Natural killer cell (primary cell): ENCODE measurements at regions not wholly inside any gene's neighbourhood (a gene's known extent, or its start where the extent isn't known, plus 50 kb on each side); places are given as distances from the start of the nearest gene placed in this dataset.

Experiments
- ATAC-seq, 3 donors: fragments of 150-1000 bp in 2 of 3; fragments of 200-7000 bp in 1 of 3; cut with Tn5 transposase; 1 replicate in 1 of 3; 2 replicates in 2 of 3; pipeline ENCODE4 v1.10.0; 2021; ENCODE audit warnings: mild to moderate bottlenecking in 2 of 3, moderate library complexity in 2 of 3
- DNase-seq, 2 donors: peaks; one replicate each; pipeline versions ENCODE4 v3.0.0 to v3.0.0-alpha.2; 2013 to 2021; ENCODE audit warnings: mixed read lengths in 1 of 2
- H3K27ac ChIP-seq: one replicate; pipeline ENCODE4 v1.5.1; 2013; ENCODE audit warnings: mild to moderate bottlenecking, low read length
- H3K27me3 ChIP-seq: one replicate; pipeline ENCODE4 v1.6.1; 2013; ENCODE audit warnings: low read length; ENCODE audit not compliant: control insufficient read depth, insufficient read depth
- H3K36me3 ChIP-seq: one replicate; pipeline ENCODE4 v1.6.1; 2013; ENCODE audit warnings: low read length; ENCODE audit not compliant: control insufficient read depth, insufficient read depth
- H3K4me1 ChIP-seq: one replicate; pipeline ENCODE4 v1.6.1; 2013; ENCODE audit warnings: low read length; ENCODE audit not compliant: control insufficient read depth, insufficient read depth
- H3K4me3 ChIP-seq: one replicate; pipeline ENCODE4 v1.5.1; 2013; ENCODE audit warnings: low read length
- H3K9me3 ChIP-seq: one replicate; pipeline ENCODE4 v1.6.1; 2013; ENCODE audit warnings: low read length; ENCODE audit not compliant: control insufficient read depth, insufficient read depth
- H3K27ac Mint-ChIP-seq, 2 donors: one replicate each; pipeline ENCODE4 v1.8.0; 2022; ENCODE audit warnings: mild to moderate bottlenecking in 2 of 2, mixed read lengths in 2 of 2, moderate library complexity in 1 of 2
- H3K27me3 Mint-ChIP-seq, 2 donors: one replicate each; pipeline ENCODE4 v1.8.0; 2022; ENCODE audit warnings: low read depth in 2 of 2, mixed read lengths in 2 of 2
- H3K36me3 Mint-ChIP-seq: one replicate; pipeline ENCODE4 v1.8.0; 2022; ENCODE audit warnings: mixed read lengths
- H3K4me1 Mint-ChIP-seq, 2 donors: one replicate each; pipeline ENCODE4 v1.8.0; 2022; ENCODE audit warnings: mixed read lengths in 2 of 2
- H3K4me3 Mint-ChIP-seq: one replicate; pipeline ENCODE4 v1.8.0; 2022; ENCODE audit warnings: mild to moderate bottlenecking, moderate library complexity, mixed read lengths
- H3K9me3 Mint-ChIP-seq, 2 donors: one replicate each; pipeline ENCODE4 v1.8.0; 2022; ENCODE audit warnings: mixed read lengths in 2 of 2
- CTCF ChIP-seq: fragments of 200-600 bp; IDR thresholded peaks from one replicate; pipeline ENCODE4 v1.8.0; 2022; ENCODE audit warnings: antibody characterized with exemption
- WGBS: methylation state at CpG from one replicate; pipeline ENCODE4 v1.1.7; 2013; ENCODE audit warnings: missing lambda C conversion rate; ENCODE audit not compliant: insufficient coverage; 5-methylcytosine and 5-hydroxymethylcytosine counted together
- intact Hi-C: fragments of 100-400 bp; cut with micrococcal nuclease; formaldehyde crosslinking; loops from one replicate; pipeline ENCODE4 v1.14.2; 2022

GRCh38 chr6:92052513-92052912 lies 1366.8 kb downstream of the EPHA7 start:
- intact Hi-C loops, result no loop called here
- DNase-seq (no peak), ATAC-seq (no peak)
- no peaks in the 10 kb centered on the region for H3K36me3 Mint-ChIP-seq
- Histone ChIP-seq H3K27me3 (no peaks in the 10 kb centered on the region), H3K9me3 (no peaks in the 10 kb centered on the region), H3K4me1 (no peaks in the 10 kb centered on the region), H3K36me3 (no peaks in the 10 kb centered on the region), H3K4me3 (no peak overlapping the region), H3K27ac (no peak overlapping the region)
- WGBS, result 72% methylated on average over 2 of the region's 2 CpGs
- H3K4me1 Mint-ChIP-seq, result no peaks in the 10 kb centered on the region
- no peak overlapping the region for H3K4me3 Mint-ChIP-seq
- H3K27ac Mint-ChIP-seq, result no peak overlapping the region
- TF ChIP-seq CTCF, result no peak
- H3K9me3 Mint-ChIP-seq, result peaks cover 0 to 8% of the 10 kb centered on the region in 2 donors
- H3K27me3 Mint-ChIP-seq, result no peaks in the 10 kb centered on the region

DNA sequence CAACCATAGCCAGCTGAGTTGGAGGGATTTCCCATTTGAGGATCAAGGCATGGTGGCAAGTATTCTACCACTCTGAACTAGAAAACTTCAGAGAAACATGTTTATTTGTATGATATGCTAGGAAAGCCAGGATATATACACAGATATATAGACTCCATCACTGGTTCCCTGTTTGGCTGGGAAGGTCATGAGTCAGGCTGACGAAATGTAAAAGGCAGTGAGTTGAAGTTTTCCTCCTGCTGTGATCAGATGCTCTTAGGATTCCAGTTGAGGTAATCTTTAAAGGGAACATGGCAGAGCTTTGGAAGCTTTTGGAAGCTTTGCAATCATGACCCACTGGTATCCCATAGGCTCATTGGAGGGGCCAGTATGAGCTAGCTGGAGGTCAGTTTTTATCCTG lies 1369.1 kb downstream of the EPHA7 start:
- Mint-ChIP-seq H3K27ac (no peak overlapping the region), H3K36me3 (no peaks in the 10 kb centered on the region), H3K4me3 (no peak overlapping the region), H3K9me3 (peaks cover 0 to 11% of the 10 kb centered on the region in 2 donors), H3K4me1 (no peaks in the 10 kb centered on the region), H3K27me3 (no peaks in the 10 kb centered on the region)
- Histone ChIP-seq H3K4me3 (no peak overlapping the region), H3K4me1 (no peaks in the 10 kb centered on the region), H3K27me3 (no peaks in the 10 kb centered on the region), H3K9me3 (no peaks in the 10 kb centered on the region), H3K27ac (no peak overlapping the region), H3K36me3 (no peaks in the 10 kb centered on the region)
- DNase-seq, result no peak
- intact Hi-C loops, result no loop called here
- ATAC-seq, result no peak
- TF ChIP-seq CTCF, result no peak
- 61% methylated on average over 1 of the region's 1 CpG for WGBS

DNA sequence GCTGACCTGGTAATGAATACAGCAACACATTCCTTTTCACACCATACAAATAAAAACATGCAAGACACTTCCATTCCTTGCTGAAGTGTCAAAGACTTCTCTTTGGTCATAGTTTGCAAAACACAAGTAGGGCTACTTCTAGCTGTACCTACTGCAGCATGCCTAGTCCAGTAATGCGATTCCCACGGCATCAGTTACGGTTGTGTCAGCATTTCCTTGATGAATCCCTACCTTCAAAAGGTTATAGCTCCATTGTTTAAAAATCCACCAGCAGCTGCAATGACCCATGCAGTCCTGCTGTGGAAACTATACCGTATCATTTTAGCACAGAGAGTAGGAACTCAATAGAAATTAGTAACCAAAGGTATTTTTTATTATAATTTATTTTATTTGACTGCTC lies 1371.5 kb downstream of the EPHA7 start:
- H3K27ac ChIP-seq, result no peak overlapping the region
- H3K9me3 ChIP-seq, result no peaks in the 10 kb centered on the region
- Mint-ChIP-seq H3K4me3 (no peak overlapping the region), H3K9me3 (peaks cover 2 to 11% of the 10 kb centered on the region in 2 donors), H3K36me3 (no peaks in the 10 kb centered on the region), H3K27me3 (no peaks in the 10 kb centered on the region), H3K27ac (no peak overlapping the region), H3K4me1 (no peaks in the 10 kb centered on the region)
- DNase-seq (no peak), ATAC-seq (no peak)
- WGBS, result 90% methylated on average over 3 of the region's 4 CpGs
- intact Hi-C loops, result no loop called here
- no peaks in the 10 kb centered on the region for H3K4me1 ChIP-seq
- no peaks in the 10 kb centered on the region for H3K36me3 ChIP-seq
- no peaks in the 10 kb centered on the region for H3K27me3 ChIP-seq
- no peak overlapping the region for H3K4me3 ChIP-seq
- no peak for TF ChIP-seq CTCF

DNA sequence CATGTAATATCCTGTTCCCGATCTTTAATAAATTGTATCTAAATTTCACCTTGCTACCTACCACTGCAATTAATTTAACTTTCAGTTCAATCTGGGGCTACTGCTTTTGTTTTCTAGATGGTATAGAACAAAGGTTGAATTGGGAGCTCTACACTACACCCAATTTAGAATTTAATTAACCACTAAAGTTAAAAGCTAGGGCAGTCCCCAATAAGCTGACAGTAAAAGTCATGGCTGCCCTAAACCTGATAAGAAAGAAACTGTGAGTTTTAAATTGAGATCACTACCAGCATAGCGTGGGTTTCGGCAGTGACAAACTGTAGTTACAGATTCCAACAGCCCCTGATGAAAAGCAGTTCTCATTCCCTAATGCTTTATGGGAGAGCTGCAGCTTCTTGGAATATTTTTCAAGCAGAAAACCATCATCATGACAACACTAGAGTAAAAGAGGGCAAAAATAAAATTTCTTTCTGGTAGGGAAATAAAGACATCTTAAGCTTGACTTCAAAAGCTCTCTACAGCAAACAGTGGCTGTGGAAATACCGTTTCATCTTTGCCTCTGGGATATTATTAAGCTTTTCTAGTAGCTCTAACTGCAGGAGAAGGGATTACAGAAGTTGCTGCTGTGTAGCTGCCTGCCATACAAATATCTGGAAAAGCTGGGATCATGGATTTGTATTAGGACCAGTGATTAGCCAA lies 1372.1 kb downstream of the EPHA7 start:
- no peaks in the 10 kb centered on the region for H3K27me3 Mint-ChIP-seq
- intact Hi-C loops, result no loop called here

More for the DNA sequence above, 1372.1 kb downstream of the EPHA7 start:
- Histone ChIP-seq H3K27me3 (no peaks in the 10 kb centered on the region), H3K4me3 (no peak overlapping the region), H3K27ac (no peak overlapping the region), H3K36me3 (no peaks in the 10 kb centered on the region), H3K4me1 (no peaks in the 10 kb centered on the region), H3K9me3 (no peaks in the 10 kb centered on the region)
- Mint-ChIP-seq H3K36me3 (no peaks in the 10 kb centered on the region), H3K4me3 (no peak overlapping the region), H3K27ac (no peak overlapping the region), H3K4me1 (no peaks in the 10 kb centered on the region), H3K9me3 (peaks cover 2 to 10% of the 10 kb centered on the region in 2 donors)
- TF ChIP-seq CTCF, result no peak
- DNase-seq (no peak), ATAC-seq (no peak)
- 100% methylated on average over 3 of the region's 4 CpGs for WGBS
